HG03135 (cell line): ENCODE measurements at regions not wholly inside any gene's neighbourhood (a gene's known extent, or its start where the extent isn't known, plus 50 kb on each side); places are given as distances from the start of the nearest gene placed in this dataset.

Experiments used
- ATAC-seq: cut with Tn5 transposase; IDR thresholded peaks from one replicate; pipeline ENCODE4 v1.9.1; 2021; ENCODE audit warnings: mild to moderate bottlenecking, moderate library complexity; ENCODE audit not compliant: unreplicated experiment

GRCh38 chr5:175201393-175201792, 242.6 kb downstream of the DRD1 start:
- ATAC-seq = no peak

- no peak for ATAC-seq
Measured at GRCh38 chr5:175195698-175196656, 248.0 kb downstream of the DRD1 start.

- no peak for ATAC-seq
Measured at GRCh38 chr5:175181331-175181730, 262.7 kb downstream of the DRD1 start.

GRCh38 chr5:175170899-175171298, 273.1 kb downstream of the DRD1 start:
- ATAC-seq = no peak

GRCh38 chr5:175168882-175169507, 275.0 kb downstream of the DRD1 start:
- no peak for ATAC-seq

- no peak for ATAC-seq
Measured at GRCh38 chr5:175166026-175166425, 278.0 kb downstream of the DRD1 start.

- no peak for ATAC-seq
Measured at GRCh38 chr5:175163586-175164275, 280.3 kb downstream of the DRD1 start.

GRCh38 chr5:175162036-175162435, 281.9 kb downstream of the DRD1 start:
- ATAC-seq = no peak

- ATAC-seq = no peak
Measured at GRCh38 chr5:175159956-175160355, 284.0 kb downstream of the DRD1 start.

- no peak for ATAC-seq
Measured at GRCh38 chr5:175148636-175149172, 295.3 kb downstream of the DRD1 start.

GRCh38 chr5:175146733-175147132, 297.2 kb downstream of the DRD1 start:
- no peak for ATAC-seq

GRCh38 chr5:175141421-175141820, 302.6 kb downstream of the DRD1 start:
- no peak for ATAC-seq

GRCh38 chr5:175133185-175133584, 310.8 kb downstream of the DRD1 start:
- ATAC-seq = no peak

GRCh38 chr5:175131432-175131831, 312.6 kb downstream of the DRD1 start:
- ATAC-seq = no peak

- ATAC-seq = no peak
Measured at GRCh38 chr5:175129619-175130018, 314.4 kb downstream of the DRD1 start.

GRCh38 chr5:175129121-175129520, 314.9 kb downstream of the DRD1 start:
- no peak for ATAC-seq

GRCh38 chr5:175124821-175125220, 319.2 kb downstream of the DRD1 start:
- ATAC-seq = no peak

- no peak for ATAC-seq
Measured at GRCh38 chr5:175124251-175124813, 319.6 kb downstream of the DRD1 start.

- no peak for ATAC-seq
Measured at GRCh38 chr5:175123542-175123941, 320.4 kb downstream of the DRD1 start.

GRCh38 chr5:175121457-175121856, 322.5 kb downstream of the DRD1 start:
- no peak for ATAC-seq

GRCh38 chr5:175120412-175120811, 323.6 kb downstream of the DRD1 start:
- no peak for ATAC-seq
